Activated T-helper 1 cell treated with anti-CD3 and anti-CD28 coated beads, Interleukin-12 subunit alpha, Interleukin-12 subunit beta, Interleukin-2, Interleukin-4 antibody, amounts not matched to agents 30 ng/mL and 10 ng/mL and 1 ng/mL, durations not matched to agents 14 hours and 24 hours and 36 hours (primary cell): ENCODE measurements at regions not wholly inside any gene's neighbourhood (a gene's known extent, or its start where the extent isn't known, plus 50 kb on each side); places are given as distances from the start of the nearest gene placed in this dataset.

ENCODE experiments used
- DNase-seq: peaks from one replicate; pipeline ENCODE4 v3.0.0; 2021; ENCODE audit warnings: low spot score
- H3K27ac Mint-ChIP-seq: one replicate; pipeline ENCODE4 v1.8.0; 2021; ENCODE audit warnings: mild to moderate bottlenecking, mixed read lengths
- H3K27me3 Mint-ChIP-seq: one replicate; pipeline ENCODE4 v1.8.0; 2022; ENCODE audit warnings: mild to moderate bottlenecking, moderate library complexity, mixed read lengths; ENCODE audit not compliant: insufficient read depth
- H3K36me3 Mint-ChIP-seq: one replicate; pipeline ENCODE4 v1.8.0; 2021; ENCODE audit warnings: low read depth, mixed read lengths
- H3K4me1 Mint-ChIP-seq: one replicate; pipeline ENCODE4 v1.8.0; 2021; ENCODE audit warnings: low read depth, mixed read lengths
- H3K4me3 Mint-ChIP-seq: one replicate; pipeline ENCODE4 v1.8.0; 2021; ENCODE audit warnings: mild to moderate bottlenecking, moderate library complexity, mixed read lengths
- H3K9me3 Mint-ChIP-seq: one replicate; pipeline ENCODE4 v1.8.0; 2021; ENCODE audit warnings: mixed read lengths
- intact Hi-C: fragments of 100-400 bp; cut with micrococcal nuclease; formaldehyde crosslinking; loops from one replicate; pipeline ENCODE4 v1.15.1; 2024

GRCh38 chr5:143501310-143502044 is 98.0 kb upstream of the NR3C1 start:
- Mint-ChIP-seq H3K27me3 (peaks cover 5% of the 10 kb centered on the region), H3K27ac (no peak overlapping the region), H3K4me1 (no peaks in the 10 kb centered on the region), H3K9me3 (no peaks in the 10 kb centered on the region), H3K36me3 (no peaks in the 10 kb centered on the region), H3K4me3 (no peak overlapping the region)
- intact Hi-C loops = no loop called here
- no peak for DNase-seq

GRCh38 chr5:143499480-143500114 is 96.1 kb upstream of the NR3C1 start:
- intact Hi-C loops = no loop called here
- Mint-ChIP-seq H3K9me3 (no peaks in the 10 kb centered on the region), H3K4me1 (no peaks in the 10 kb centered on the region)

GRCh38 chr5:143498821-143499220 is 95.3 kb upstream of the NR3C1 start:
- Mint-ChIP-seq H3K36me3 (no peaks in the 10 kb centered on the region), H3K4me1 (no peaks in the 10 kb centered on the region), H3K27ac (no peak overlapping the region), H3K9me3 (no peaks in the 10 kb centered on the region), H3K4me3 (no peak overlapping the region), H3K27me3 (peaks cover 2% of the 10 kb centered on the region)
- intact Hi-C loops = no loop called here
- DNase-seq = no peak

More at GRCh38 chr5:143499480-143500114, 96.1 kb upstream of the NR3C1 start:
- Mint-ChIP-seq H3K4me3 (no peak overlapping the region), H3K27ac (no peak overlapping the region), H3K27me3 (peaks cover 3% of the 10 kb centered on the region), H3K36me3 (no peaks in the 10 kb centered on the region)
- no peak for DNase-seq

- no peaks in the 10 kb centered on the region for H3K36me3 Mint-ChIP-seq
- no peaks in the 10 kb centered on the region for H3K4me1 Mint-ChIP-seq
- H3K27me3 Mint-ChIP-seq = peaks cover 2% of the 10 kb centered on the region
- intact Hi-C loops = no loop called here
- no peaks in the 10 kb centered on the region for H3K9me3 Mint-ChIP-seq
- no peak overlapping the region for H3K4me3 Mint-ChIP-seq
- DNase-seq = no peak
- no peak overlapping the region for H3K27ac Mint-ChIP-seq
Measured at GRCh38 chr5:143497749-143498148, 94.3 kb upstream of the NR3C1 start.

GRCh38 chr5:143496943-143497342 is 93.5 kb upstream of the NR3C1 start:
- no peak overlapping the region for H3K27ac Mint-ChIP-seq
- H3K4me3 Mint-ChIP-seq = no peak overlapping the region
- H3K9me3 Mint-ChIP-seq = peaks cover 4% of the 10 kb centered on the region
- H3K27me3 Mint-ChIP-seq = peaks cover 2% of the 10 kb centered on the region
- intact Hi-C loops = no loop called here
- no peaks in the 10 kb centered on the region for H3K4me1 Mint-ChIP-seq
- H3K36me3 Mint-ChIP-seq = no peaks in the 10 kb centered on the region
- no peak for DNase-seq

- H3K9me3 Mint-ChIP-seq = peaks cover 4% of the 10 kb centered on the region
- no peak overlapping the region for H3K4me3 Mint-ChIP-seq
- H3K36me3 Mint-ChIP-seq = no peaks in the 10 kb centered on the region
- H3K4me1 Mint-ChIP-seq = no peaks in the 10 kb centered on the region
- intact Hi-C loops = no loop called here
- no peak for DNase-seq
- H3K27ac Mint-ChIP-seq = no peak overlapping the region
- peaks cover 2% of the 10 kb centered on the region for H3K27me3 Mint-ChIP-seq
Measured at GRCh38 chr5:143495821-143496275, 92.4 kb upstream of the NR3C1 start.

GRCh38 chr5:143495110-143495509 is 91.6 kb upstream of the NR3C1 start:
- DNase-seq = no peak
- intact Hi-C loops = no loop called here
- Mint-ChIP-seq H3K9me3 (peaks cover 4% of the 10 kb centered on the region), H3K27me3 (peaks cover 2% of the 10 kb centered on the region), H3K27ac (no peak overlapping the region), H3K4me1 (no peaks in the 10 kb centered on the region), H3K36me3 (no peaks in the 10 kb centered on the region), H3K4me3 (no peak overlapping the region)

- H3K4me3 Mint-ChIP-seq = no peak overlapping the region
- H3K27me3 Mint-ChIP-seq = peaks cover 2% of the 10 kb centered on the region
- H3K36me3 Mint-ChIP-seq = no peaks in the 10 kb centered on the region
- H3K27ac Mint-ChIP-seq = no peak overlapping the region
- no peak for DNase-seq
- peaks cover 4% of the 10 kb centered on the region for H3K9me3 Mint-ChIP-seq
- no peaks in the 10 kb centered on the region for H3K4me1 Mint-ChIP-seq
- intact Hi-C loops = no loop called here
Measured at GRCh38 chr5:143494595-143494994, 91.1 kb upstream of the NR3C1 start.

- Mint-ChIP-seq H3K4me3 (no peak overlapping the region), H3K4me1 (no peaks in the 10 kb centered on the region), H3K27ac (no peak overlapping the region), H3K9me3 (peaks cover 4% of the 10 kb centered on the region), H3K27me3 (peaks cover 2% of the 10 kb centered on the region), H3K36me3 (no peaks in the 10 kb centered on the region)
- DNase-seq = no peak
- intact Hi-C loops = no loop called here
Measured at GRCh38 chr5:143494162-143494561, 90.7 kb upstream of the NR3C1 start.

- H3K27ac Mint-ChIP-seq = no peak overlapping the region
- intact Hi-C loops = no loop called here
- no peaks in the 10 kb centered on the region for H3K4me1 Mint-ChIP-seq
Measured at GRCh38 chr5:143492783-143493182, 89.3 kb upstream of the NR3C1 start.

GRCh38 chr5:143491646-143492045 is 88.2 kb upstream of the NR3C1 start:
- intact Hi-C loops = no loop called here
- Mint-ChIP-seq H3K4me3 (no peak overlapping the region), H3K36me3 (no peaks in the 10 kb centered on the region), H3K27me3 (peaks cover 1% of the 10 kb centered on the region), H3K27ac (no peak overlapping the region), H3K9me3 (peaks cover 4% of the 10 kb centered on the region), H3K4me1 (no peaks in the 10 kb centered on the region)
- no peak for DNase-seq

More at GRCh38 chr5:143492783-143493182, 89.3 kb upstream of the NR3C1 start:
- H3K4me3 Mint-ChIP-seq = no peak overlapping the region
- DNase-seq = no peak
- H3K36me3 Mint-ChIP-seq = no peaks in the 10 kb centered on the region
- H3K9me3 Mint-ChIP-seq = peaks cover 4% of the 10 kb centered on the region
- H3K27me3 Mint-ChIP-seq = peaks cover 2% of the 10 kb centered on the region

GRCh38 chr5:143488381-143488780 is 84.9 kb upstream of the NR3C1 start:
- intact Hi-C loops = no loop called here
- DNase-seq = no peak
- Mint-ChIP-seq H3K27ac (no peak overlapping the region), H3K27me3 (peaks cover 1% of the 10 kb centered on the region), H3K9me3 (peaks cover 14% of the 10 kb centered on the region), H3K36me3 (no peaks in the 10 kb centered on the region), H3K4me3 (no peak overlapping the region), H3K4me1 (no peaks in the 10 kb centered on the region)

- no peak for DNase-seq
- Mint-ChIP-seq H3K27ac (no peak overlapping the region), H3K27me3 (peaks cover 1% of the 10 kb centered on the region), H3K4me1 (no peaks in the 10 kb centered on the region), H3K4me3 (no peak overlapping the region), H3K9me3 (peaks cover 11% of the 10 kb centered on the region), H3K36me3 (no peaks in the 10 kb centered on the region)
- intact Hi-C loops = no loop called here
Measured at GRCh38 chr5:143484601-143485000, 81.1 kb upstream of the NR3C1 start.
